ENCODE measurements at regions not wholly inside any gene's neighbourhood (a gene's known extent, or its start where the extent isn't known, plus 50 kb on each side); places are given as distances from the start of the nearest gene placed in this dataset.
"Not testable (repeated sequence)": the region's sequence is repeated elsewhere in the genome, so short reads cannot be mapped to it uniquely, and the experiment has no call there.

DNA sequence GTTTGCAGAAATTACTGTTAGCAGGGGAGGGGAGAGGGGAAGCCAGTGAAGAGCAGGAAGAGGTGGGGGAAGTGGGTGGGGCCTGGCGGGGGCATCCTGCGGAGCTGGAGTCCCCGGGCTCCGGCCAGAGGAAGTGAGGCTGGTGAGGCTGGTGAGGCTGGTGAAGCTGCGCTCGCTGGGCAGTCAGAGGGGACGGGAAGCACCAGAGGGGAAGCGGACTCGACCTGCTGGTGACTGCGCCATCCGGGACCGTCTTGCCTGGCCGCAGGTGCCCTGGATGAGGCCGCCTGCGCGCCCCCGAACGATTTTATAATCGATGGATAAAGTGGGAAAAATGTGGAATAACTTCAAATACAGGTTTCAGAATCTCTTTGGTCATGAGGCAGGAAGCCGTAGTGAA, 635.3 kb upstream of the MARCKS start:
- Histone ChIP-seq H3K9ac (ENCODE audit: low read length) (no peak overlapping the region), H3K4me1 (ENCODE audit: low read length) (no peaks in the 10 kb centered on the region), H3F3A (ENCODE audit: insufficient read depth, low read length) (no peaks in the 10 kb centered on the region), H2AFZ (ENCODE audit: low read length) (no peak overlapping the region), H3K4me3 (ENCODE audit: low read length) (no peak overlapping the region), H3K27me3 (replicated peaks; ENCODE audit: insufficient read depth, low read length) (no peaks in the 10 kb centered on the region), H3K27ac (ENCODE audit: low read length) (no peak overlapping the region), H3K36me3 (replicated peaks; ENCODE audit: insufficient read depth, low read length) (no peaks in the 10 kb centered on the region), H3K9me2 (replicated peaks; ENCODE audit: insufficient read depth, low read length) (no peaks in the 10 kb centered on the region), H4K20me1 (ENCODE audit: insufficient read depth, low read length) (no peaks in the 10 kb centered on the region), H3K4me2 (ENCODE audit: low read depth, low read length) (no peak overlapping the region), H3K9me3 (replicated peaks; ENCODE audit: insufficient read depth, low read length) (no peaks in the 10 kb centered on the region), H3K79me2 (ENCODE audit: low read length) (no peaks in the 10 kb centered on the region)
- no peak for DNase-seq
- TF ChIP-seq EZH2phosphoT487 (IDR thresholded peaks at IDR 0.05; ENCODE audit: low read length) = no peak

DNA sequence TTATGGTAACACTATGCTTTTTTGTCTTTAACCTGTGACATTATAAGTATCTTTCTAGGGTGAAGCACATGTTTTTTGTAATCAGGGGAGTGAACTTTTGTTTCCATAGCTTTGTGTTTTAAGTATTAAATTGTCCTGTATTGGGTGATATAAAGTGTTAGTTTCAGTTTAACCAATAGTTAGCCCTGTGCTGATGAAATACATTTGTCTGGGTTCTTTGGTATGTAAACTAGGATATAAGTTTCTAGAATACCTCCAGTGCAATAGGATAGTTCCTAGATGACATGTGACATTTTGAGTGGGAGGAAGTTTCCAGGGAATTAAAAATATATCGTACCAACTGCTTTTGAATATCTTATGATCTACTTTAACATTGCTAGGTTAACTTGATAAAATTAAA, 611.0 kb upstream of the MARCKS start:
- H2AFZ ChIP-seq (ENCODE audit: low read length) = no peak overlapping the region
- H3K9ac ChIP-seq (ENCODE audit: low read length) = no peak overlapping the region
- H3K9me2 ChIP-seq (replicated peaks; ENCODE audit: insufficient read depth, low read length) = no peaks in the 10 kb centered on the region
- no peak overlapping the region for H3K4me2 ChIP-seq (ENCODE audit: low read depth, low read length)
- H3K4me1 ChIP-seq (ENCODE audit: low read length) = no peaks in the 10 kb centered on the region
- H3K27ac ChIP-seq (ENCODE audit: low read length) = no peak overlapping the region
- H3K4me3 ChIP-seq (ENCODE audit: low read length) = no peak overlapping the region
- no peak for DNase-seq
- no peaks in the 10 kb centered on the region for H3K79me2 ChIP-seq (ENCODE audit: low read length)
- H4K20me1 ChIP-seq (ENCODE audit: insufficient read depth, low read length) = no peaks in the 10 kb centered on the region
- H3K36me3 ChIP-seq (replicated peaks; ENCODE audit: insufficient read depth, low read length) = no peaks in the 10 kb centered on the region
- H3K9me3 ChIP-seq (replicated peaks; ENCODE audit: insufficient read depth, low read length) = no peaks in the 10 kb centered on the region
- H3F3A ChIP-seq (ENCODE audit: insufficient read depth, low read length) = no peaks in the 10 kb centered on the region
- H3K27me3 ChIP-seq (replicated peaks; ENCODE audit: insufficient read depth, low read length) = no peaks in the 10 kb centered on the region
- no peak for TF ChIP-seq EZH2 (optimal IDR thresholded peaks at IDR 0.05; ENCODE audit: low read depth, low read length)
- TF ChIP-seq EZH2phosphoT487 (IDR thresholded peaks at IDR 0.05; ENCODE audit: low read length) = no peak
- TF ChIP-seq, protein P1, sequence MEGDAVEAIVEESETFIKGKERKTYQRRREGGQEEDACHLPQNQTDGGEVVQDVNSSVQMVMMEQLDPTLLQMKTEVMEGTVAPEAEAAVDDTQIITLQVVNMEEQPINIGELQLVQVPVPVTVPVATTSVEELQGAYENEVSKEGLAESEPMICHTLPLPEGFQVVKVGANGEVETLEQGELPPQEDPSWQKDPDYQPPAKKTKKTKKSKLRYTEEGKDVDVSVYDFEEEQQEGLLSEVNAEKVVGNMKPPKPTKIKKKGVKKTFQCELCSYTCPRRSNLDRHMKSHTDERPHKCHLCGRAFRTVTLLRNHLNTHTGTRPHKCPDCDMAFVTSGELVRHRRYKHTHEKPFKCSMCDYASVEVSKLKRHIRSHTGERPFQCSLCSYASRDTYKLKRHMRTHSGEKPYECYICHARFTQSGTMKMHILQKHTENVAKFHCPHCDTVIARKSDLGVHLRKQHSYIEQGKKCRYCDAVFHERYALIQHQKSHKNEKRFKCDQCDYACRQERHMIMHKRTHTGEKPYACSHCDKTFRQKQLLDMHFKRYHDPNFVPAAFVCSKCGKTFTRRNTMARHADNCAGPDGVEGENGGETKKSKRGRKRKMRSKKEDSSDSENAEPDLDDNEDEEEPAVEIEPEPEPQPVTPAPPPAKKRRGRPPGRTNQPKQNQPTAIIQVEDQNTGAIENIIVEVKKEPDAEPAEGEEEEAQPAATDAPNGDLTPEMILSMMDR (IDR thresholded peaks at IDR 0.05; ENCODE audit: low read length) = no peak

- TF ChIP-seq EZH2phosphoT487 (IDR thresholded peaks at IDR 0.05; ENCODE audit: low read length) = no peak
- TF ChIP-seq, protein P1 (IDR thresholded peaks at IDR 0.05; ENCODE audit: low read length) = no peak
- no peak for TF ChIP-seq EZH2 (optimal IDR thresholded peaks at IDR 0.05; ENCODE audit: low read depth, low read length)
Measured at GRCh38 chr6:113248532-113248931, 608.6 kb upstream of the MARCKS start.

DNA sequence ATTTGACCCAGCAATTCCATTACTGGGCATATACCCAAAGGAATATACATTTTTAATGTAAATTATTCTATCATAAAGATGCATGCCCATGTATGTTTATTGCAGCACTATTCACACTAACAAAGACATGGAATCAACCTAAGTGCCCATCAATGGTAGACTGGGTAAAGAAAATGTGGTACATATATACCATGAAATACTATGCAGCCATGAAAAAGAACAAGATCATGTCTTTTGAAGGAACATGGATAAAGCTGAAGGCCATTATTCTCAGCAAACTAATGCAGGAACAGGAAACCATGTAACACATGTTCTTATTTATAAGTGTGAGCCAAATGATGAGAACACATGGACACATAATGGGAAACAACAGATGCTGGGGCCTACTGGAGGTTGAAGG, 603.0 kb upstream of the MARCKS start:
- H3K4me1 ChIP-seq (ENCODE audit: low read length); H3K4me3 ChIP-seq (ENCODE audit: low read length); H3K27ac ChIP-seq (ENCODE audit: low read length); H3K4me2 ChIP-seq (ENCODE audit: low read depth, low read length); H3F3A ChIP-seq (ENCODE audit: insufficient read depth, low read length); H2AFZ ChIP-seq (ENCODE audit: low read length); H3K36me3 ChIP-seq (replicated peaks; ENCODE audit: insufficient read depth, low read length); H4K20me1 ChIP-seq (ENCODE audit: insufficient read depth, low read length); H3K27me3 ChIP-seq (replicated peaks; ENCODE audit: insufficient read depth, low read length); DNase-seq; H3K79me2 ChIP-seq (ENCODE audit: low read length); H3K9ac ChIP-seq (ENCODE audit: low read length); H3K9me2 ChIP-seq (replicated peaks; ENCODE audit: insufficient read depth, low read length); H3K9me3 ChIP-seq (replicated peaks; ENCODE audit: insufficient read depth, low read length): not testable (repeated sequence)

More at GRCh38 chr6:113248532-113248931, 608.6 kb upstream of the MARCKS start:
- Histone ChIP-seq H3K36me3 (replicated peaks; ENCODE audit: insufficient read depth, low read length) (no peaks in the 10 kb centered on the region), H3K9ac (ENCODE audit: low read length) (no peak overlapping the region), H3K4me1 (ENCODE audit: low read length) (no peaks in the 10 kb centered on the region), H3K4me3 (ENCODE audit: low read length) (no peak overlapping the region), H3F3A (ENCODE audit: insufficient read depth, low read length) (no peaks in the 10 kb centered on the region), H3K4me2 (ENCODE audit: low read depth, low read length) (no peak overlapping the region), H2AFZ (ENCODE audit: low read length) (no peak overlapping the region), H3K9me3 (replicated peaks; ENCODE audit: insufficient read depth, low read length) (no peaks in the 10 kb centered on the region), H3K27ac (ENCODE audit: low read length) (no peak overlapping the region), H3K27me3 (replicated peaks; ENCODE audit: insufficient read depth, low read length) (no peaks in the 10 kb centered on the region), H3K9me2 (replicated peaks; ENCODE audit: insufficient read depth, low read length) (no peaks in the 10 kb centered on the region), H3K79me2 (ENCODE audit: low read length) (no peaks in the 10 kb centered on the region), H4K20me1 (ENCODE audit: insufficient read depth, low read length) (no peaks in the 10 kb centered on the region)
- DNase-seq = no peak

Measured in MM.1S (cell line).